ENCODE measurements at regions not wholly inside any gene's neighbourhood (a gene's known extent, or its start where the extent isn't known, plus 50 kb on each side); places are given as distances from the start of the nearest gene placed in this dataset.
A peak's percentile ranks its signal among the peaks of the same experiment; 100 is the strongest.

- no peak for DNase-seq (ENCODE audit: low read depth, low spot score)
Measured at GRCh38 chr2:128745946-128746345, 427.3 kb upstream of the HS6ST1 start.

DNA sequence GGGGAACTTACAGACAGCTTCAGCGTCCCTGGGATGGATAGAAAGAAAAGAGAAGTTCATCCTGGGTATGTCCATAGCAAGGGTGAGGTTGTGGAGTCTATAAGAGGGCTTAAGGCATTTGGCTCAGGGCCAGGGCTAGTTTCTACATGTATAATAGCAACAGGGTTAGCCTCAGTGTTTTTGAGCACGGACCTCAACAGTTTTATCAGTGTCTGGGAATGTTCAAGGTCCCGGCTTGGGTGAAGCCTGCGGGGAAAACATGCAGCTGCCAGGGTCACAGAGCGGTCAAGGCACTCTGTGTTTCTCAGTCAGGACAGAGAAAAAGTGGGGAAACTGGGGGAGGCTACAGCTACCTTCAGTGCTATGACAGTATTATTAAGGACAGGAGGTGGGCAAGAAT, 427.7 kb upstream of the HS6ST1 start:
- no peak for DNase-seq (ENCODE audit: low read depth, low spot score)

GRCh38 chr2:128748336-128748735, 429.7 kb upstream of the HS6ST1 start:
- DNase-seq (ENCODE audit: low read depth, low spot score): no peak

- no peak for DNase-seq (ENCODE audit: low read depth, low spot score)
Measured at GRCh38 chr2:128748835-128749605, 430.4 kb upstream of the HS6ST1 start.

DNA sequence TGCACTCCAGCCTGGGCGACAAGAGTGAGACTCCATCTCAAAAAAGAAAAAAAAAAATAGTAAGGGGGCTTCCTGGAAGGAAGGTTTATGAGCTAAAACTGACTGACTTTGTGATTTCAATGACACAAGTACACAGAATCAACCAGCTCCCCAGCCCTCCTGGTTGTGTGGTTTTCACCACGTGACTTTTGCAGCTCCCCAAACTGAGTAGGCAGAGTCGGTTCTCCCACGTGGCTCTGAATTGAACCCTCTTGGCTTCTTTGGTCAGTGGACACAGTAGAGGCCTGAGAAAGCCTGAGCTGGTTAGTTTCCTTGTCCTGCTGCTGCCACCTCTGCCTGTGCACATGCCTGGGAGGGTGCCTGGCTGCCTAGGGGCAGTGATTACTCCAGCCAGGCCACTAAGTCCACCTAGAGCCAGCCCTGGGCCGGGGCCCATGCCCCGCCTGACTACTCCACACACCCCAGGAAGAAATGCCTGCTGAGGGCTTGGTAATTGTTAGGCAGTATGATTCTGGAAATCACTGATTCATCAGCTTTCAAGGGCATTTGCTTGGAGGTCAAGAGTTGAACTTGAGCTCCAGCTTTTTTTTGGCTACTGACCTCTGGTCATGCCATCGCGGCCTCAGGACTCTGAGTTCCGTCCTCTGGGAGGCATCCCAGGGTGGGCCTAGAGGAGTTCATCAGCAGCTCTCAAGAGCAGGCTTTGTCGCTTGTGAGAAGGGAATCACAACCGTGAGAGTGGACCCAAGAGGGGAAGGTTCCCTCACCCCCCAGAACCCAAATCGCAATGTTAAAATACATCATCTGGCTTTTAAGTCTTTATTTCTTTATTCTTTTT, 431.9 kb upstream of the HS6ST1 start:
- no peak for DNase-seq (ENCODE audit: low read depth, low spot score)

GRCh38 chr2:128751746-128752145, 433.1 kb upstream of the HS6ST1 start:
- DNase-seq (ENCODE audit: low read depth, low spot score): no peak

GRCh38 chr2:128752691-128753263, 434.1 kb upstream of the HS6ST1 start:
- DNase-seq (ENCODE audit: low read depth, low spot score): no peak

DNA sequence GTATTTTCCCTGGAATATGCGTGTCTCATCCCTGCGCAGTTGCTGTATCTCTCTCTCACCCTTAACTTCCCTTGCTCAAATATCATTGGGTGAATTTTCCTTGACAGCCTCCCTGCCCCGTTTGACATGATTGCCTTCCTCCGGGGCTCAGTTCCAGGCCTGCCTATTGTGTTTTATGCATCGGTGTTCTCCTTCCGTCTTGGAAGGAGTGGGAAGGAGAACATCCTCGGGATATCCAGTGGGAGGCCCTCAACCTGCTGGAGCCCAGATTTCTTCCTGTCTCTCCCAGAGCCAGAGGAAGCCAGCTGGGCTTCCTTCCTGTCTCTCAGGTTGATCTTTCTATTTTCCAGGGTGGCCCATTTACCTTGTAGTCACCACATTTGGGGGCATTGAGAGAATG, 434.7 kb upstream of the HS6ST1 start:
- no peak for DNase-seq (ENCODE audit: low read depth, low spot score)

- no peak for DNase-seq (ENCODE audit: low read depth, low spot score)
Measured at GRCh38 chr2:128753800-128754199, 435.1 kb upstream of the HS6ST1 start.

- no peak for DNase-seq (ENCODE audit: low read depth, low spot score)
Measured at GRCh38 chr2:128754246-128754724, 435.6 kb upstream of the HS6ST1 start.

- DNase-seq (ENCODE audit: low read depth, low spot score): no peak
Measured at GRCh38 chr2:128755695-128756364, 437.2 kb upstream of the HS6ST1 start.

GRCh38 chr2:128756365-128756717, 437.7 kb upstream of the HS6ST1 start:
- no peak for DNase-seq (ENCODE audit: low read depth, low spot score)

- DNase-seq (ENCODE audit: low read depth, low spot score): peak; percentile 79
Measured at GRCh38 chr2:128765811-128766210, 447.1 kb upstream of the HS6ST1 start.

- no peak for DNase-seq (ENCODE audit: low read depth, low spot score)
Measured at GRCh38 chr2:128768041-128768440, 449.4 kb upstream of the HS6ST1 start.

DNA sequence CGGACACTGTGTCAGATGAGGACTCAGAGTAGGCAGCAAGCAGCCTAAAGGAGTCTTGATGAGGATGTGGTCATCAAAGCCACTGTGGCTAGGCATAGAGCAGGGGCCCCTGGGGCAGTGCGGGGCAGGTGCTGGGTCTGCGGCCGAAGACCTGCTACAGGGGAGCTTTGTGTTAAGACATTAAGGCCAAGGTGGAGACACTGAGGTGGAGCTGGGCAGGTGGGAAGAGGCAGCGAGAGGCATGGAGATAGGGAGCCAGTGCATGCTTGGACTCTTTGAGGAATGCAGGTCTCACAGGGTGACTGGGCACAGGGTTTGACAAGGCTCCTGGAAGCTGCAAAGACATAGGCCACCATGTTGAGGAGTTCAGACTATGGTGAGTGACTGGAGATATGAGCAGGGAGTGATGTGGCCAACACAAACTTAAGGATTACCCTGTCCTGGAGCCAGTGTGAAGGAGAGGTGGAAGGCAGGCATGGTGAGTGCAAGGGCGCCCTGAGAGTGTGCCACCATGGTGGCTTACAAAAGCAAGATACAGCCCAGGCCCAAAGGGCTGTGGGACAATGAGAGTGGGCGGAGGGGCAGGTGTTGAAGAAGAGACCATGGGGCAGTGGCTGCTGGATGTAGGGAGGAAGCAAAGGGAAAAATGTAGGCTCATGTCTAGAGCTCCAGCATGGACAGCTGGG, 450.9 kb upstream of the HS6ST1 start:
- DNase-seq (ENCODE audit: low read depth, low spot score): no peak

DNA sequence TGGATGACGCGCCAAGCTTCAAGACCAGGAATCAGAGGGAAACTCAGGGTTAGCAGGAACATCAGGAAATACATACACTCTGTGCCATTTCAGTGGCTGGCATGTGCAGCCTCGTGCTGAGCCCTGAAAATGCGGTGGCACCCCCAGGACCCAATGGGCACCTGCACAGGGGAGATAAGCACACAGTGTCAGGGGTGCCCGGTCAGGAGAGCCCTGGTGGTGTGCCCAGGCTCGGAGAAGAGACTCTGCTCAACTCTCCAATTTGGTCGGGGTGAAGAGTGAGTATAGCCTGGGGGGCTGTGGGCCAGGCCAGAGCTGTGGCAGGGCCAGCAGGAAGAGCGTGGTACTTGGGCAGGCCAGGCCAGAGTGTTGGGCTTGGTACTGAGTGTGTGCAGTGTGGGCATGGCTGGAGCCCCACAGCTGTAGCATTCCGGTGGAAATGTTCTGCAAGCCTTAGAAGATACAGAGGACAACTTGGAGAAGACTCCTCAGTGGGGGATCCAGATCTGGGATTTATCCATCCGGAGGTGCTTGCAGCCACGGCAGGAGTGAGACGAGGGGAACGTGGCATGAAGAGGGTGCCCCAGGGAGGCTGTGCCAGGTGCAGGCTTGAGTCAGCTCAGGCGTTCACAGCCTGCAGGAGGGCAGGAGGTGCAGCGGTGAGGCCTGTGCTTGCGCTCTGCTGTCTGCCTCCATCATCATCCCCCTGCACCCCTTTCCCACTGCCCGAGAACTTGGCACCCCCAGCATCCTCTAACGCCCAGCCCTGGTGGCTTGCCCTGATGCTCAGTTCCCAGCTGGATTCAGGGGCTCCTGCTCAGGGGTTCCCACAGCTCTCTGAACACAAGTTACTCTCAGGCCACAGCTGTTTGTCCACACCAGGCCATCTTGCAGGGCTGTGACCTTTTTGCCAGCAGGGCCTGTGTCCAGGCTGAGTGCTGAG, 451.7 kb upstream of the HS6ST1 start:
- DNase-seq (ENCODE audit: low read depth, low spot score): no peak

- no peak for DNase-seq (ENCODE audit: low read depth, low spot score)
Measured at GRCh38 chr2:128771401-128771800, 452.7 kb upstream of the HS6ST1 start.

- DNase-seq (ENCODE audit: low read depth, low spot score): no peak
Measured at GRCh38 chr2:128772671-128773070, 454.0 kb upstream of the HS6ST1 start.

DNA sequence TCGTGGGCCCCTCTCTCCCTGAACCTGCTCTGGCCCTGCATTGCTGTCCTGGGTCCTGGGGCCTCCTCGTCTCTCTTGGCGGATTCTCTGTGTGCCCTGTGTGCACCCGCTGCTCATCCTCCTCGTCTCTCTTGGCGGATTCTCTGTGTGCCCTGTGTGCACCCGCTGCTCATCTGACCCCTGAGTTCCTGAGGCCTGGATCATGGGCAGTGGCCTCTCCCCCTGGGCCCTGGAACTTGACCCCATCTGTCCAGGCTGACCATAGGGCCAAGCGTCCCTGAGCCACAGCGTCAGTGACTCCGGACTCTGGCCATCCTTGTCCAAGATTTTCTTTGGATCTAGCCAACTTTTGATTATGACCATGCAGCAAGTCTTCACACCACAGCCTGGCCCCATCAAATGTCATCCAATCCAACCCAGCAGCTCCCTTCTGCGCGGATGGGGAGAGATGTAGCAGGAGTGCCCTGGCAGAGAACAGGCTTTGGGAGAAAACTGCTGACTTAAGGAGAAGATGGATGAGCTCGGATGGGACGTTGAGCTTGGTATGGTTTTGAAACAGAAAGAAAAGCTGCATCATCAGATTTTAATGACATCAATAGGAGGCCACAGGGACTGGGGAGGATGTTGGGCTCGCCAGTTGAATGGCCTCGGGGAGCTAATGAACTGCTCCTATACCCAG, 455.1 kb upstream of the HS6ST1 start:
- DNase-seq (ENCODE audit: low read depth, low spot score): no peak
